Astrocyte (in vitro differentiated cells and primary cell): ENCODE measurements at regions not wholly inside any gene's neighbourhood (a gene's known extent, or its start where the extent isn't known, plus 50 kb on each side); places are given as distances from the start of the nearest gene placed in this dataset.

Experiments used
- DNase-seq: peaks from one replicate; pipeline ENCODE4 v3.0.0-alpha.2; 2010; ENCODE audit warnings: low read depth
- FAIRE-seq: peaks from 2 replicates; lab custom pipeline; 2011; peaks lifted over from hg19 to GRCh38; lab: Jason Lieb, UNC
- H2AFZ ChIP-seq: 2 replicates; pipeline ENCODE4 v1.6.0; 2012; ENCODE audit warnings: low read depth, low read length, inconsistent platforms
- H3K27ac ChIP-seq: 2 replicates; pipeline ENCODE4 v1.5.1; 2011; ENCODE audit warnings: low read depth, low read length, inconsistent platforms
- H3K27me3 ChIP-seq: 2 replicates; pipeline ENCODE4 v1.6.0; 2011; ENCODE audit warnings: low read length, inconsistent platforms; ENCODE audit not compliant: insufficient read depth
- H3K36me3 ChIP-seq: 2 replicates; pipeline ENCODE4 v1.5.1; 2011; ENCODE audit warnings: low read length, inconsistent platforms; ENCODE audit not compliant: insufficient read depth
- H3K4me1 ChIP-seq: 2 replicates; pipeline ENCODE4 v1.5.1; 2011; ENCODE audit warnings: low read length, inconsistent platforms; ENCODE audit not compliant: insufficient read depth
- H3K4me2 ChIP-seq: 2 replicates; pipeline ENCODE4 v1.6.0; 2012; ENCODE audit warnings: low read length, inconsistent platforms
- H3K4me3 ChIP-seq: 2 replicates; pipeline ENCODE4 v1.5.1; 2011; ENCODE audit warnings: low read depth, mild to moderate bottlenecking, low read length, inconsistent platforms; ENCODE audit not compliant: insufficient read depth
- H3K79me2 ChIP-seq: 2 replicates; pipeline ENCODE4 v1.6.0; 2012; ENCODE audit warnings: mild to moderate bottlenecking, low read length, inconsistent platforms; ENCODE audit not compliant: insufficient read depth
- H3K9ac ChIP-seq: 2 replicates; pipeline ENCODE4 v1.6.0; 2012; ENCODE audit warnings: mild to moderate bottlenecking, low read length, inconsistent platforms
- H3K9me3 ChIP-seq: 2 replicates; pipeline ENCODE4 v1.5.1; 2012; ENCODE audit warnings: low read depth, mild to moderate bottlenecking, low read length, inconsistent platforms; ENCODE audit not compliant: insufficient read depth
- H4K20me1 ChIP-seq: 2 replicates; pipeline ENCODE4 v1.6.0; 2012; ENCODE audit warnings: low read length, inconsistent platforms; ENCODE audit not compliant: insufficient read depth
- H3K27ac Mint-ChIP-seq: one replicate; pipeline ENCODE4 v1.8.0; 2021; ENCODE audit warnings: mild to moderate bottlenecking, mixed read lengths; ENCODE audit not compliant: unreplicated experiment
- H3K27me3 Mint-ChIP-seq: one replicate; pipeline ENCODE4 v1.8.0; 2021; ENCODE audit warnings: low read depth, mixed read lengths; ENCODE audit not compliant: unreplicated experiment
- H3K36me3 Mint-ChIP-seq: one replicate; pipeline ENCODE4 v1.8.0; 2021; ENCODE audit warnings: low read depth, mixed read lengths; ENCODE audit not compliant: unreplicated experiment
- H3K4me1 Mint-ChIP-seq: one replicate; pipeline ENCODE4 v1.8.0; 2021; ENCODE audit warnings: low read depth, mixed read lengths; ENCODE audit not compliant: unreplicated experiment
- H3K4me3 Mint-ChIP-seq: one replicate; pipeline ENCODE4 v1.8.0; 2021; ENCODE audit warnings: mild to moderate bottlenecking, moderate library complexity, mixed read lengths; ENCODE audit not compliant: unreplicated experiment
- H3K9me3 Mint-ChIP-seq: one replicate; pipeline ENCODE4 v1.8.0; 2021; ENCODE audit warnings: mild to moderate bottlenecking, mixed read lengths; ENCODE audit not compliant: unreplicated experiment
- CTCF ChIP-seq: IDR thresholded peaks from 2 replicates; pipeline ENCODE4 v1.5.1; 2011; ENCODE audit warnings: low read depth, mild to moderate bottlenecking, inconsistent platforms, low read length, moderate library complexity; ENCODE audit not compliant: insufficient read depth
- EZH2 ChIP-seq: IDR thresholded peaks from 2 replicates; pipeline ENCODE4 v1.6.1; 2012; ENCODE audit warnings: mild to moderate bottlenecking, low read length, inconsistent platforms; ENCODE audit not compliant: insufficient read depth

- Histone ChIP-seq H3K36me3 (no peaks in the 10 kb centered on the region), H3K4me2 (no peak overlapping the region), H3K9me3 (no peaks in the 10 kb centered on the region), H2AFZ (no peak overlapping the region), H4K20me1 (no peaks in the 10 kb centered on the region), H3K79me2 (no peaks in the 10 kb centered on the region), H3K27me3 (no peaks in the 10 kb centered on the region), H3K9ac (no peak overlapping the region), H3K4me3 (no peak overlapping the region), H3K4me1 (peaks cover 8% of the 10 kb centered on the region), H3K27ac (no peak overlapping the region)
- no peak overlapping the region for H3K4me3 Mint-ChIP-seq
- FAIRE-seq (no peak), DNase-seq (no peak)
- TF ChIP-seq EZH2 (no peak), CTCF (no peak)
- peaks cover 27% of the 10 kb centered on the region for H3K4me1 Mint-ChIP-seq
- H3K9me3 Mint-ChIP-seq, result no peaks in the 10 kb centered on the region
- H3K27ac Mint-ChIP-seq, result peak overlapping the region; percentile 73
- no peaks in the 10 kb centered on the region for H3K27me3 Mint-ChIP-seq
- no peaks in the 10 kb centered on the region for H3K36me3 Mint-ChIP-seq
Measured at GRCh38 chr6:137692308-137692707, 174.8 kb upstream of the TNFAIP3 start.

GRCh38 chr6:137692806-137693205, 174.3 kb upstream of the TNFAIP3 start:
- no peak overlapping the region for H3K4me3 ChIP-seq
- no peaks in the 10 kb centered on the region for H3K27me3 ChIP-seq
- H3K9me3 ChIP-seq, result no peaks in the 10 kb centered on the region
- H2AFZ ChIP-seq, result no peak overlapping the region
- H3K27ac ChIP-seq, result no peak overlapping the region
- no peak overlapping the region for H3K9ac ChIP-seq
- no peaks in the 10 kb centered on the region for H3K36me3 ChIP-seq
- TF ChIP-seq CTCF (no peak), EZH2 (no peak)
- Mint-ChIP-seq H3K27me3 (no peaks in the 10 kb centered on the region), H3K9me3 (no peaks in the 10 kb centered on the region), H3K36me3 (no peaks in the 10 kb centered on the region), H3K4me1 (peaks cover 31% of the 10 kb centered on the region), H3K27ac (peak overlapping the region; percentile 73), H3K4me3 (peak overlapping the region; percentile 75)
- peak; percentile 29 for DNase-seq
- peaks cover 12% of the 10 kb centered on the region for H3K4me1 ChIP-seq
- H3K4me2 ChIP-seq, result no peak overlapping the region
- H4K20me1 ChIP-seq, result no peaks in the 10 kb centered on the region
- no peaks in the 10 kb centered on the region for H3K79me2 ChIP-seq
- no peak for FAIRE-seq

GRCh38 chr6:137693711-137694110, 173.3 kb upstream of the TNFAIP3 start:
- Mint-ChIP-seq H3K4me3 (peak overlapping the region; percentile 65), H3K9me3 (no peaks in the 10 kb centered on the region), H3K4me1 (peaks cover 35% of the 10 kb centered on the region), H3K36me3 (no peaks in the 10 kb centered on the region), H3K27me3 (no peaks in the 10 kb centered on the region), H3K27ac (no peak overlapping the region)
- Histone ChIP-seq H3K27ac (no peak overlapping the region), H3K27me3 (no peaks in the 10 kb centered on the region), H3K79me2 (no peaks in the 10 kb centered on the region), H2AFZ (no peak overlapping the region), H4K20me1 (no peaks in the 10 kb centered on the region), H3K4me3 (no peak overlapping the region), H3K9ac (no peak overlapping the region), H3K9me3 (no peaks in the 10 kb centered on the region), H3K36me3 (no peaks in the 10 kb centered on the region), H3K4me1 (peaks cover 21% of the 10 kb centered on the region), H3K4me2 (no peak overlapping the region)
- FAIRE-seq (no peak), DNase-seq (peak; percentile 18)
- TF ChIP-seq EZH2 (no peak), CTCF (no peak)
